Natural killer cell (primary cell): ENCODE measurements at regions not wholly inside any gene's neighbourhood (a gene's known extent, or its start where the extent isn't known, plus 50 kb on each side); places are given as distances from the start of the nearest gene placed in this dataset.
"Not testable (repeated sequence)": the region's sequence is repeated elsewhere in the genome, so short reads cannot be mapped to it uniquely, and the experiment has no call there.

ENCODE experiments used
- ATAC-seq, 3 donors: fragments of 150-1000 bp in 2 of 3; fragments of 200-7000 bp in 1 of 3; cut with Tn5 transposase; 1 replicate in 1 of 3; 2 replicates in 2 of 3; pipeline ENCODE4 v1.10.0; 2021; ENCODE audit warnings: mild to moderate bottlenecking in 2 of 3, moderate library complexity in 2 of 3
- DNase-seq, 2 donors: peaks; one replicate each; pipeline versions ENCODE4 v3.0.0 to v3.0.0-alpha.2; 2013 to 2021; ENCODE audit warnings: mixed read lengths in 1 of 2
- H3K27ac ChIP-seq: one replicate; pipeline ENCODE4 v1.5.1; 2013; ENCODE audit warnings: mild to moderate bottlenecking, low read length
- H3K27me3 ChIP-seq: one replicate; pipeline ENCODE4 v1.6.1; 2013; ENCODE audit warnings: low read length; ENCODE audit not compliant: control insufficient read depth, insufficient read depth
- H3K36me3 ChIP-seq: one replicate; pipeline ENCODE4 v1.6.1; 2013; ENCODE audit warnings: low read length; ENCODE audit not compliant: control insufficient read depth, insufficient read depth
- H3K4me1 ChIP-seq: one replicate; pipeline ENCODE4 v1.6.1; 2013; ENCODE audit warnings: low read length; ENCODE audit not compliant: control insufficient read depth, insufficient read depth
- H3K4me3 ChIP-seq: one replicate; pipeline ENCODE4 v1.5.1; 2013; ENCODE audit warnings: low read length
- H3K9me3 ChIP-seq: one replicate; pipeline ENCODE4 v1.6.1; 2013; ENCODE audit warnings: low read length; ENCODE audit not compliant: control insufficient read depth, insufficient read depth
- H3K27ac Mint-ChIP-seq, 2 donors: one replicate each; pipeline ENCODE4 v1.8.0; 2022; ENCODE audit warnings: mild to moderate bottlenecking in 2 of 2, mixed read lengths in 2 of 2, moderate library complexity in 1 of 2
- H3K27me3 Mint-ChIP-seq, 2 donors: one replicate each; pipeline ENCODE4 v1.8.0; 2022; ENCODE audit warnings: low read depth in 2 of 2, mixed read lengths in 2 of 2
- H3K36me3 Mint-ChIP-seq: one replicate; pipeline ENCODE4 v1.8.0; 2022; ENCODE audit warnings: mixed read lengths
- H3K4me1 Mint-ChIP-seq, 2 donors: one replicate each; pipeline ENCODE4 v1.8.0; 2022; ENCODE audit warnings: mixed read lengths in 2 of 2
- H3K4me3 Mint-ChIP-seq: one replicate; pipeline ENCODE4 v1.8.0; 2022; ENCODE audit warnings: mild to moderate bottlenecking, moderate library complexity, mixed read lengths
- H3K9me3 Mint-ChIP-seq, 2 donors: one replicate each; pipeline ENCODE4 v1.8.0; 2022; ENCODE audit warnings: mixed read lengths in 2 of 2
- WGBS: methylation state at CpG from one replicate; pipeline ENCODE4 v1.1.7; 2013; ENCODE audit warnings: missing lambda C conversion rate; ENCODE audit not compliant: insufficient coverage; 5-methylcytosine and 5-hydroxymethylcytosine counted together
- intact Hi-C: fragments of 100-400 bp; cut with micrococcal nuclease; formaldehyde crosslinking; loops from one replicate; pipeline ENCODE4 v1.14.2; 2022
- TF ChIP-seq, protein P1 (sequence below): fragments of 200-600 bp; IDR thresholded peaks from one replicate; pipeline ENCODE4 v1.8.0; 2022; ENCODE audit warnings: antibody characterized with exemption

DNA sequence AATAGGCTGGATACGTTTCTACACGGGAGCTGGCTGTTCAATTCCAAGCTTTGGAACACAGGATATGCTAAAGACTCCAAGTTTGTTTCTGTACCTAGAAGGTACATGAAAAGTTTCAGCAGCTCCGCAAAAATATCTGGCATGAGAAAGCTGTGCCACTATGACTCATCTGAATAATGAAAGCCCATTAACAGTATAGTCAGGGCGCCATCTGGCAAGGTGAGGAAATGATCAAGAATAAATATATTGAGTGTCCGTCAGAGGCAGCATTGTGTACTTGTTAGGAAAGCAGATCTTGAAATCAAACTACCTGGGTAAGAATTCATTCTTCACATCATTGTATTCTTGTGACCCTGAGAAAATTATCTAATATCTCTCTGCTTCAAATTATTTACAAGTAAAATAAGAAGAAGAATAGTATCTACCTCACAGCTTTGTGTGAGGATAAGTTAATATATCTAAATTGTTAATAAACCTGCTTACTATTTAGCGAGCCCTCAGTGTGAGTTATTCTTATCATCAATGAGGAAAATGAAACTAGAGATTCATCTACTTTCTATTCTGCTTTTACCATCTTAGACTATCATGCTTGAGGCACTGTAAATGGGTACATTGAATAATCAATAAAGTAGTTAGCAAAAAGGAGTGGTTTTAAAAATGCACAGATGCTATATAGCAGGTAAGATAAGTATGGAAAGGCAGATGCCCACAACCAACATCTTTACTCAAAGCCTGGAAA, 53.5 kb downstream of the FSCB start:
- H3K9me3 ChIP-seq, result peaks cover 18% of the 10 kb centered on the region
- Mint-ChIP-seq H3K4me3 (no peak overlapping the region), H3K4me1 (no peaks in the 10 kb centered on the region), H3K27me3 (no peaks in the 10 kb centered on the region), H3K9me3 (peaks cover 7 to 30% of the 10 kb centered on the region in 2 donors), H3K27ac (no peak overlapping the region), H3K36me3 (peaks cover 4% of the 10 kb centered on the region)
- H3K4me1 ChIP-seq, result no peaks in the 10 kb centered on the region
- no peak for ATAC-seq
- no peaks in the 10 kb centered on the region for H3K36me3 ChIP-seq
- WGBS, result 86% methylated on average over 5 of the region's 6 CpGs
- no peak overlapping the region for H3K4me3 ChIP-seq
- DNase-seq, result no peak
- H3K27me3 ChIP-seq, result no peaks in the 10 kb centered on the region
- H3K27ac ChIP-seq, result no peak overlapping the region
- intact Hi-C loops, result no loop called here
- TF ChIP-seq, protein P1, sequence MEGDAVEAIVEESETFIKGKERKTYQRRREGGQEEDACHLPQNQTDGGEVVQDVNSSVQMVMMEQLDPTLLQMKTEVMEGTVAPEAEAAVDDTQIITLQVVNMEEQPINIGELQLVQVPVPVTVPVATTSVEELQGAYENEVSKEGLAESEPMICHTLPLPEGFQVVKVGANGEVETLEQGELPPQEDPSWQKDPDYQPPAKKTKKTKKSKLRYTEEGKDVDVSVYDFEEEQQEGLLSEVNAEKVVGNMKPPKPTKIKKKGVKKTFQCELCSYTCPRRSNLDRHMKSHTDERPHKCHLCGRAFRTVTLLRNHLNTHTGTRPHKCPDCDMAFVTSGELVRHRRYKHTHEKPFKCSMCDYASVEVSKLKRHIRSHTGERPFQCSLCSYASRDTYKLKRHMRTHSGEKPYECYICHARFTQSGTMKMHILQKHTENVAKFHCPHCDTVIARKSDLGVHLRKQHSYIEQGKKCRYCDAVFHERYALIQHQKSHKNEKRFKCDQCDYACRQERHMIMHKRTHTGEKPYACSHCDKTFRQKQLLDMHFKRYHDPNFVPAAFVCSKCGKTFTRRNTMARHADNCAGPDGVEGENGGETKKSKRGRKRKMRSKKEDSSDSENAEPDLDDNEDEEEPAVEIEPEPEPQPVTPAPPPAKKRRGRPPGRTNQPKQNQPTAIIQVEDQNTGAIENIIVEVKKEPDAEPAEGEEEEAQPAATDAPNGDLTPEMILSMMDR, result no peak

DNA sequence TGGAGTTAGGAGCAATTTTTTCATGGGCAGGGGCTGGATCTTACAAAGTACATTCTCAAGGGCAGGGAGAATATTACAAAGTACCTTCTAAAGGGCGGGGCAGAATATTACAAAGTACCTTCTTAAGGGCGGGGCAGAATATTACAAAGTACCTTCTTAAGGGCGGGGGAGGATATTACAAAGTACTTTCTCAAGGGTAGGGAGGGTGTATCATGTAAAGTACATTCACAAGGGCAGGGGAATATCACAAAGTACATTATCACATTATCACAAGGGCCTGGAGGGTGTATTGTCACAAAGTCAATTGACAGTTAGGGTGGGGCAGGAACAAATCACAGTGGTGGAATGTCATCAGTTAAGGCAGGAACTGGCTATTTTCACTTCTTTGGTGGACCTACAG, 56.9 kb downstream of the FSCB start:
- H3K27ac ChIP-seq, DNase-seq, H3K4me3 ChIP-seq, ATAC-seq, H3K27me3 Mint-ChIP-seq, H3K4me1 ChIP-seq, H3K36me3 ChIP-seq, H3K27me3 ChIP-seq, intact Hi-C loops, H3K4me1 Mint-ChIP-seq, H3K36me3 Mint-ChIP-seq, H3K27ac Mint-ChIP-seq, H3K4me3 Mint-ChIP-seq: not testable (repeated sequence)
- H3K9me3 ChIP-seq, result peaks cover 11% of the 10 kb centered on the region
- WGBS, result 71% methylated on average over 3 of the region's 3 CpGs
- peaks cover 10 to 24% of the 10 kb centered on the region in 2 donors for H3K9me3 Mint-ChIP-seq

DNA sequence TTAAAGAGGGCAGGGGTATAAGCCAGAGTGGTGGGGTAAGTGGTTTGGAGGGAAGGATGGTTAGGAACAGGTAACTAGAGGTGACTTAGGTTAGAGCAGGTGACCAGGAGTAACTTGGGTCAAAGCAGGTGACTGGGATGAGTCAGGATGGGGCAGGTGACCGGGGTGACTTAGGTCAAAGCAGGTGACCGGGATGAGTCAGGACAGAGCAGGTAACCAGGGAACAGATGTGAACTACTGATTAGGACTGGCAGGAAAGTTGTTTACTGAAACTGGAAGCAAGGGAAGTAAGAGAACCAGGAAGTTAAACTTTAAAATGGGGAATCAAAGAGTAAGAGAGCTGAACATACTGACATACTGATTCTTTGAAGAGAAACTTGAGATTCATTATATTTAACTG, 57.4 kb downstream of the FSCB start:
- H3K27me3 ChIP-seq, result no peaks in the 10 kb centered on the region
- no peaks in the 10 kb centered on the region for H3K4me1 Mint-ChIP-seq

DNA sequence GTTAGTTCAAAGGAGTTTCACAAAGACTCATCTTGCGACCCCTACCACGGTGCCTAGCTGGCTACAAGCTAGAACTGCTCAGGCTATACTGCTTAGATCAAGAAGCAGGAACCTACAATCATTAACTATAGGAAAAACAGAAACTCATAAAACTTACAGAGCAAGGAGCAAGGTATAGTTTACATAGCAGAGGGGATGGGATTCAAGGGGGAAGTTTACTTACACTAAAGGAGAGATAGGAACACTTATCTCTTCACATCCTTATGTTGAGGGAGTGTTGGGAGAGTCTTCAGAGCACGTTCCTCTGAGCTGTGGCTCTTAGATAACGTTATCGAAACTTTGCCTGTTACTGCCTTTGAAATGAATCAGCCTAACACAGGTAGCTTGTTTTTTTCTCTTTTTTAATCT, 58.1 kb downstream of the FSCB start:
- H3K4me1 Mint-ChIP-seq, result no peaks in the 10 kb centered on the region
- Histone ChIP-seq H3K36me3 (no peaks in the 10 kb centered on the region), H3K27me3 (no peaks in the 10 kb centered on the region), H3K27ac (no peak overlapping the region), H3K9me3 (peaks cover 10% of the 10 kb centered on the region), H3K4me1 (no peaks in the 10 kb centered on the region), H3K4me3 (no peak overlapping the region)
- H3K9me3 Mint-ChIP-seq, result peaks cover 12 to 24% of the 10 kb centered on the region in 2 donors
- intact Hi-C loops, result no loop called here
- H3K4me3 Mint-ChIP-seq, result no peak overlapping the region
- H3K27me3 Mint-ChIP-seq, result no peaks in the 10 kb centered on the region
- 94% methylated on average over 5 of the region's 5 CpGs for WGBS
- ATAC-seq, result no peak
- H3K27ac Mint-ChIP-seq, result no peak overlapping the region
- no peak for DNase-seq
- no peaks in the 10 kb centered on the region for H3K36me3 Mint-ChIP-seq
- TF ChIP-seq, protein P1, result no peak

More for the DNA sequence above, 57.4 kb downstream of the FSCB start:
- Mint-ChIP-seq H3K4me3 (no peak overlapping the region), H3K27me3 (no peaks in the 10 kb centered on the region), H3K27ac (no peak overlapping the region), H3K9me3 (peaks cover 10 to 24% of the 10 kb centered on the region in 2 donors), H3K36me3 (no peaks in the 10 kb centered on the region)
- intact Hi-C loops, result no loop called here
- TF ChIP-seq, protein P1, result no peak
- Histone ChIP-seq H3K4me1 (no peaks in the 10 kb centered on the region), H3K9me3 (peaks cover 10% of the 10 kb centered on the region), H3K4me3 (no peak overlapping the region), H3K36me3 (no peaks in the 10 kb centered on the region), H3K27ac (no peak overlapping the region)
- 80% methylated on average over 2 of the region's 2 CpGs for WGBS
- no peak for DNase-seq
- ATAC-seq, result no peak
